ENCODE measurements at regions not wholly inside any gene's neighbourhood (a gene's known extent, or its start where the extent isn't known, plus 50 kb on each side); places are given as distances from the start of the nearest gene placed in this dataset.

- peak; percentile 21 for DNase-seq (ENCODE audit: low spot score)
Observed at GRCh38 chr9:14428781-14429230, 114.9 kb upstream of the NFIB start.

DNA sequence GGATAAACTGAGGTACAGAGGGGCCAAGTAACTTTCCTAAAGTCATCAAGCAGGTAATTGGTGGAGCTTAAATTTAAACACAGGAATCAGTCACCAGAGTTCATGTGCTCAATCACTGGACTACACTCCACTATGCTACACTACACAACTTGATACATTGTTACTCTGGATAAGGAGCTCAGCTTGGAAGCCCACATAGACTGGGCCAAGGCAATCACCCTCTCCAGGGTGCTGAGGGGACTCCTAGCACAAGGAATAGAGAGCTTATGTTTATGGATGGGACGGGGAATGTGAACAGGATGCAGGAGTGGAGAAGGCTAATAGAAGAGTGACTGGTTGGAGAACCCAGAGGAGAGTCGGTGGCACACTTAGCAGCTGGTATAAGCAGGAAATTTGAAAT lies 113.5 kb upstream of the NFIB start:
- no peak for DNase-seq (ENCODE audit: low spot score)

- DNase-seq (ENCODE audit: low spot score): no peak
Observed at GRCh38 chr9:14424983-14425382, 111.0 kb upstream of the NFIB start.

DNA sequence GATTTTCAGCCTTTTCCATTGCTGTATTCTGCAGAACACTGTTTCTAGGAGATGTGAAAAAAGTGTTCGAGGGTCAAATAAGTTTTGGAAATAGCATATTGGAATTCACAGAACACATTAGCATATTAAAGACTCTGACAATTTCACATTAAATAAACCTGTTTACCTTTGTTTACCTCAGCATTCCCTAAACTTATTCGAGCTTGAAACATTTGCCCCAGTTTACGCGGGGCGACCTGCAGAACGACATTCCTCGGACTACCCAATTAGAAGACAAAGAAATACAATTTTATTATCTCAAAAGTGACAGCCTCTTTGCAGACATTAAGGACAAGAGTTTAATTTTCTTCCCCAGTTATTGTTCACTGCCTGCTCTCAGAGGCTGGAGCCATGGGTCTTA lies 110.3 kb upstream of the NFIB start:
- DNase-seq (ENCODE audit: low spot score): no peak

GRCh38 chr9:14423815-14424261 lies 109.9 kb upstream of the NFIB start:
- no peak for DNase-seq (ENCODE audit: low spot score)

DNA sequence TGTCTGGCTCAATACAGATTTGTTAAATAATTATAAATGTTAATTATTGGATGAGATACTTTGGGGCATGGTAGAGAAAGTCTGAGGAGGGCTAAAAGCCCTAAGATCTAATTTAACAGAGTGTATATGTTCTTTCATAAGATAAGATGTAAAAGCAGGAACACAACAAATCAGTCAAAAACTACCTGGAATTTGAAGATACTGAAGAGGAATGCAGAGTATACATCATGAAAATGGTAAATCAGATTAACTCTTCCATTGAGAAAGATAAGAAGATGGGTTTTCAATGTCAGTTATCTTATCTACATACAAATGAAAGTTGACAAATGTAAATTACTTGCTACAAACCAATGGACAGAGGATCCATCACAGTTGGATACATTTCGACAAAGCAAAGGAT lies 107.3 kb upstream of the NFIB start:
- no peak for DNase-seq (ENCODE audit: low spot score)

- DNase-seq (ENCODE audit: low spot score): no peak
Observed at GRCh38 chr9:14418941-14419937, 105.3 kb upstream of the NFIB start.

DNA sequence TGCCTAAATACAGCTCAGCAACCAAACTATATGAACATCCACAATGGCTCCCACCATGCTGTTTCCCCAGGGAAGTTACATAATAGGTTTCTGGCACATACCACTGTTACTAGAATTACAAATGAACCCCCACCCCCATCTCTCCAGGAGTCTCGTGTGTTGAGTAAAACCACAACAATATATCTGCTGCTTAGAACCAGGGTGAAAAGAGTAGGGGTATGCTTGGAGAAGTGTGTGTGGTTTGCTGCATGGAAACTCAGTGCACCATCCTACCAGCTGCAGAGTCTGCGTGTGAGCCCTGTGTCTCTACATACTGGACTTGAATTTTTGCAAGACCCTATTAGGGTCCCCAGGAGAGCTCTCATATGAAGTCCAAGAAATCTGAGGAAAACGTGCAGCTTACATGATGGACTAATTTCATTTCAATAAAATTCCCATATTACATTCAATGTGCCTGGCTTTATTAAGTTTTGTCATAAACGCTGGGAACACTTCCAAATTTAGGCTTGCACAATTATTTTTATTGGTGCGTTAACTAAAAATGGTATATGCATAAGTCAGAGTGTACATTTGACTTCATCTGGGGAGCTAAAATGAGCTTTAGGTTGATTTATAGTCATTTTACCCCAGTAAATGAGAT lies 104.5 kb upstream of the NFIB start:
- no peak for DNase-seq (ENCODE audit: low spot score)

- DNase-seq (ENCODE audit: low spot score): no peak
Observed at GRCh38 chr9:14417237-14417636, 103.3 kb upstream of the NFIB start.

GRCh38 chr9:14415947-14416346 lies 102.0 kb upstream of the NFIB start:
- DNase-seq (ENCODE audit: low spot score): no peak

DNA sequence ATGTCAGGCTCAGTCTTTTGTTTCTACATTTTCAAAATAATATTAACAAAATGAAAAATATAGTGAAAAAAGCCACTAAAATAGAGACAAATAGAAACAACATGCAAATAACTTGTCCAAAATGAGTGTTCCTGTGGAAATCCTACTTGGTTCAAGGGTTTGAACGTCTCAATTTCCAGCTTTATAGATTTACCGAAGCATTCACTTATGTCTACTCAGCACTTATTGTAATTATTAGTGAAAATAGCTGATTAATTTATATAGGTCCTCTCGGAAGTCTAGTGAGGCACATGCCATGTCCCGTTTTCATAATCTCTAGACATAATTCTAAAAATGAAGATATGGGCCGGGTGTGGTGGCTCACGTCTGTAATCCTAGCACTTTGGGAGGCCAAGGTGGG lies 99.9 kb upstream of the NFIB start:
- DNase-seq (ENCODE audit: low spot score): no peak

DNA sequence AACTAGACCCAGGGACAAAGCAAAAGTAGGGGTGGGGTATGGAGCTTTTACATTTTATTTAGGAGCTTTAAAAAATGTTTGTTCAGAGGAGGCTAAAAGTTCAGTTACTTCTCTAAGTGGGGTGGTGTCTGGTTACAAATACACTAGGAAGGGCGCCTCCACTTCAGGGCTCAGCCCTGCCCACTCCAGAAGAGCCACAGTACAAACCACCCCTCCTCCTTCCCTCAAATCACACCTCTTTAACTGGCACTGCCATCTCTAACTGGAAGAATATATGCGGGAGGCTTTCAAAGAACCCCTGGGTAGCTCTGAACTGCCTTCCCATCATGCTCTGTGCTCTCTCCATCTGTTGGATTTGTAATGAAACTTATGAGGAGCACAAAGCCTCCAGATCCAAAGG lies 98.8 kb upstream of the NFIB start:
- no peak for DNase-seq (ENCODE audit: low spot score)

DNA sequence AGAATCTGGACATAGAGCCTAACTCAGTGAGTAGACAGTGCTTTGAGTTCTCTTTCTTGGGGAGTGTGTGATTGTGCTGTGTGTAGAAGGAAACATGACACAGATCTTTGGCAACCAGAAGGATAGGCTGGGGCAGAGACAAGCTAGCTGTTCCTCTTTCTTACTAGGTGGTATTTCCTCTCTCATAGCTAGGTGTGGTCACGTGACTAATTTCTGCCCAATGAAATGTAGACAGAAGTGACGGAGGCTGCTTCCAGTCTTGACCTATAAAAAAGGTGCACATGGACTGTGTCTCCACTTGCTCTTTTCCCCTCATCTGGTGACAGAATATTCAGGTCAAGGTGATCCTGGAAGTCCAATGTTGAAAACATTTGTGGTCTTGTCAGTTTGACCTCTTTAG lies 92.5 kb upstream of the NFIB start:
- no peak for DNase-seq (ENCODE audit: low spot score)

GRCh38 chr9:14405176-14405706 lies 91.3 kb upstream of the NFIB start:
- no peak for DNase-seq (ENCODE audit: low spot score)

DNA sequence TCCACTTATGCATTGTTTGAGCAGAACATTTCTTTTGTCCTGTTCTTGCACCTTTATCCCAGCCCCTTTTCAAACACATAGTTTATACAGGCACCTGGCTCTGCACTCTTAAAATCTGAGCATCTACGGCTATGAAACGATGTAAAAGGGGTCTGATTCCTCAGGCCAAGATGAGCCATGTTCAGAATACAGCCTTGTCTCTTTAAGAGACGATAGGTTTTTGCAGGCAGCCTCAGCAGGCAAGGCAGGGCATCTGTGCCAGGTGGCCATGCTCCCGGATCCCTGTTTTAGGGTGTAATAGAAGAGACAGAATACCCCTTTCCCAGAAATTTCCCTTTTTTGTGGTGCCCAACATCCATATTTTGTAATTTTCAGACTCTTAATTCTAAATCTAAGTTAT lies 89.1 kb upstream of the NFIB start:
- no peak for DNase-seq (ENCODE audit: low spot score)

- DNase-seq (ENCODE audit: low spot score): no peak
Observed at GRCh38 chr9:14402583-14402982, 88.6 kb upstream of the NFIB start.

GRCh38 chr9:14401911-14402310 lies 88.0 kb upstream of the NFIB start:
- no peak for DNase-seq (ENCODE audit: low spot score)

- DNase-seq (ENCODE audit: low spot score): peak; percentile 4
Observed at GRCh38 chr9:14400658-14400995, 86.7 kb upstream of the NFIB start.

DNA sequence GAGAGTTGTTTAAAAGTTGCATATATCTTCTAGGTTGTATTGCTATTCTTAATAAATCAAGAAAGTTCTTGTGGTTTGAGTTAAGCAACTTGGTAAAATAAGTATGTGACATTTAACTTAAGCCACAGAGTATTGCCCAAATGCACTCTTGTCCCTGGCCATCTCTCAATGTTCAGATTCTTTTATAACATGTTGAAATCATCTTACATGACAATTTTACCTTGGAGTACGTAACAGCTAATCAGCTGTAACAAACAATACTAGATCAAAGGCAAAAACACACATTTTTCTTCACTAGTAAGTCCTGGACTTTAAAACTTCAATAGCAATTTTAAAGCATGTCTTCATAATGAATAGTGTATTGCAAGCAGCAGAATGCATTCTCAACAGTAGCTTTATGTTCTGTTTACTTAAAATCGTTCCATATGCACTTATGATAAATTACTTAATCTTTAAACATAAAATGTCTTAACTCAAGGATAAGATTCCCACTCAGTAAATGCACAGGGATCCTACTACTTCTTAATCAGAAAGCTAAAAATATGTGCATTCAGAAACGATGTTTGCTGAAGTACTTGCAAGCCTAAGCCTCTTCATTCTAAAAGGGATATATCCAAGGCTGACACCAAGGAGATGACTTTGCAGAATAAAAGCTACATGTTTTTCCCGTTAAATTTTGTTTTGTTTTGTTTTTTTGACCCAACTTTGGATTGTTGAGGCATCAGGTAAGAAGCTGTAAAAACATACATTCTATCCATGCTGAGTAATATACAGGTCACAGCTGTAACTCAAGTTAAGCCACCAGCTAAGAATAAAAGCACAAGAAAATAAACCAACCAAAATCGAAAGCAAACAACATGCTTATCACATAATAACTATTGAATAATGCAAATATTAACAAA lies 86.1 kb upstream of the NFIB start:
- DNase-seq (ENCODE audit: low spot score): no peak

DNA sequence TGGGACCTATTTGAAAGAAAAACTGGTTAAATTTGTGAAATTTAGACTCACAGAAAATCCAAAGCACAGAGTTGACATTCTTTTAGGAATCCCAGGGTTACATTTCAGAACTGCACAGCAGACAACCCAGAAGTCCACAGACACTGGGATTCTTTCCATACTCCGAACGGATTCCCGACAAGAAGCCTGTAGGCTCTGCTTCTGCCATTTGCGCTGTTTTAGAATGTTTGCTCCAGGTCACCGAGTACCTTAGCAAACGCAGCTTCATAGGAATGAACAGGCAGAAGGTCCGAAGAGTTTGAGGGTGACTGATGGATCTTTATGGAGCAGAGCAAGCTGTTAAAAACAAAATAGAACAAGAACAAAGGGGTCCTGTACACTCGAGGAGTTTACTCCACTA lies 84.5 kb upstream of the NFIB start:
- no peak for DNase-seq (ENCODE audit: low spot score)

DNA sequence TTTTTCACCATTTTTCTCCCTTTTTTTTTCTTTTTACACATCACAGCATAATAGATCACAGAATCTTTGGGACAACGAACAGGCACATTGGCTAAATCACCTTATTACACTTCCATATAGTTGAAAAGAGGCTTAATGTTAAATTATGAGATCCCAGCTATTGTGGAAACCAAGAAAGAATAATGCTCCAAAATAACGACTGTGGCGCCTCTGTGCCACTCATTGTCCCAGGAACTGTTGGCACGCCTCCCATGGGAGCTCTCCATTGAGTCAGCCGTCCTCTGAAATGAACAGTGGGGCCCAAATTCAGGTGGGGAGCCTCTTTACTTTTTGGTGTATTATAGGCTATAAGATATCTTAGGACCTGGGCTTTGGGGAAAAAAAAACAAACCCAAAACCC lies 82.2 kb upstream of the NFIB start:
- DNase-seq (ENCODE audit: low spot score): no peak
